ENCODE measurements at regions not wholly inside any gene's neighbourhood (a gene's known extent, or its start where the extent isn't known, plus 50 kb on each side); places are given as distances from the start of the nearest gene placed in this dataset.

DNA sequence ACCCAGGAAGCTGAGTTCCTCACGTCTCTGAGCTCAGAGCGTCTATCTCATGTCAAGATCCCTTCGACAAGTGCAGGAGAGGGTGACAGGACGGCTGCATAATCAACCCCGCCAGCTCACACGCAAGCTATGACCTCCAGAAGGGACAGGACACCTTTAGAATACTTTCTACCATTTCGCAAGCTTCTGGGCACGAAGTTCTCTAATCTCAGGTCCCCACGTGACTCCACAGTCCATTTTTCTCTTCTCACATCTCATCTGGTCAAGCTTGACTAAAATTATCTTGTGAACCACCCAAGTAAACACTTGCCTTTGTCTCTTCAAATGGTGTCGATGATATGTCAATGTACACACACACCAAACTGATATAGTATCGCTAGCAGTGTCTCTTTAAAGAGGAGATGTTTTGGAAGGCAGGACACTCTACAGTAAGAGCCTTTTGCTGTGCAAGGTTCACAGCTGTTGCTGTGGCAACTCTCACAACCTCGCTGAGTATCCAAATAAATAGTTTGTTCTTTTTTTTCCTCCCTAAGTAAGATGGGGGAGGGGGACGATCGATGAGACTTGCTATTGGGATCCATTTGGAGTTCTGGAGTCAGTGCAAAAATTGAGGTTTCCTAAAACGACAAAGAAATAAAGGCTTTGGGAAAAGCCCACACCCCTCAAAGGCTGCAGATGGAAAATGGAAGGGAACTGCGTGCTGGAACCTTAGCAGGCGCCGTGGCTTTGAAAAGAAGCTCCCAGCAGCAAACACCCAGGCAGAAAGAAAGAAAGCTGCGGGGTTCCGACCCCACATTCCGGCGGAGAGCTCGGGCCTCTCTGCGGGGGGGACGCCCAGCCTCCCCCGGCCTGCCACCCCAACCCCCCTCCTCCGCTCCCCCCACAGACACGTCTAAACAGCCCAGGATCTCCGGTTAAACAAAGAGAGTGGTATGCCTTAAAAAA is 215.4 kb upstream of the UBASH3B start (continued):
- TF ChIP-seq HDAC2 (IDR thresholded peaks at IDR 0.05; ENCODE audit: borderline replicate concordance in 1 of 2, low read depth in 2 of 2, low read length in 2 of 2) (peak in 1 of 2 experiments; percentile 65; a peak in 1 of 4 replicates), JUND (IDR thresholded peaks at IDR 0.05; ENCODE audit: low read length) (no peak), CHD1 (IDR thresholded peaks at IDR 0.05; ENCODE audit: low read depth, low read length) (no peak), POLR2A (IDR thresholded peaks at IDR 0.05; ENCODE audit: control extremely low read depth in 1 of 2, low read depth in 2 of 2, low read length in 2 of 2) (no peak), KDM1A (IDR thresholded peaks at IDR 0.05; ENCODE audit: borderline replicate concordance, low read length) (peak; percentile 38; the same call in 1 of the 2 replicates), TAF7 (optimal IDR thresholded peaks at IDR 0.05; ENCODE audit: borderline replicate concordance, low read depth, low read length) (no peak), SP2 (IDR thresholded peaks at IDR 0.05; ENCODE audit: low read length) (no peak), TEAD4 (IDR thresholded peaks at IDR 0.05; ENCODE audit: low read depth, low read length) (peak; percentile 79), RXRA (IDR thresholded peaks at IDR 0.05; ENCODE audit: insufficient read depth, low read depth, low read length) (0 out of 2 replicates have a peak, but pooled peaks have one; percentile 30), RBBP5 (IDR thresholded peaks at IDR 0.05; ENCODE audit: borderline replicate concordance, low read depth, low read length) (peak; percentile 82), ASH2L (IDR thresholded peaks at IDR 0.05; ENCODE audit: low read length) (peak; percentile 97), TAF1 (IDR thresholded peaks at IDR 0.05; ENCODE audit: low read depth, low read length) (no peak)
- TF ChIP-seq, protein P1, sequence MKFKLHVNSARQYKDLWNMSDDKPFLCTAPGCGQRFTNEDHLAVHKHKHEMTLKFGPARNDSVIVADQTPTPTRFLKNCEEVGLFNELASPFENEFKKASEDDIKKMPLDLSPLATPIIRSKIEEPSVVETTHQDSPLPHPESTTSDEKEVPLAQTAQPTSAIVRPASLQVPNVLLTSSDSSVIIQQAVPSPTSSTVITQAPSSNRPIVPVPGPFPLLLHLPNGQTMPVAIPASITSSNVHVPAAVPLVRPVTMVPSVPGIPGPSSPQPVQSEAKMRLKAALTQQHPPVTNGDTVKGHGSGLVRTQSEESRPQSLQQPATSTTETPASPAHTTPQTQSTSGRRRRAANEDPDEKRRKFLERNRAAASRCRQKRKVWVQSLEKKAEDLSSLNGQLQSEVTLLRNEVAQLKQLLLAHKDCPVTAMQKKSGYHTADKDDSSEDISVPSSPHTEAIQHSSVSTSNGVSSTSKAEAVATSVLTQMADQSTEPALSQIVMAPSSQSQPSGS (IDR thresholded peaks at IDR 0.05; ENCODE audit: low read length), result no peak
- TF ChIP-seq, protein P2, sequence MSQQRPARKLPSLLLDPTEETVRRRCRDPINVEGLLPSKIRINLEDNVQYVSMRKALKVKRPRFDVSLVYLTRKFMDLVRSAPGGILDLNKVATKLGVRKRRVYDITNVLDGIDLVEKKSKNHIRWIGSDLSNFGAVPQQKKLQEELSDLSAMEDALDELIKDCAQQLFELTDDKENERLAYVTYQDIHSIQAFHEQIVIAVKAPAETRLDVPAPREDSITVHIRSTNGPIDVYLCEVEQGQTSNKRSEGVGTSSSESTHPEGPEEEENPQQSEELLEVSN (IDR thresholded peaks at IDR 0.05), result no peak

All from H1 (cell line).